ENCODE measurements at regions not wholly inside any gene's neighbourhood (a gene's known extent, or its start where the extent isn't known, plus 50 kb on each side); places are given as distances from the start of the nearest gene placed in this dataset.

- CTCF ChIA-PET, result no interaction called here
- no TSS peak for BruUV-seq (replicated peaks)
Measured at GRCh38 chr6:163835439-163836171, 421.1 kb downstream of the QKI start.

GRCh38 chr6:163834226-163834970, 419.9 kb downstream of the QKI start:
- no peak overlapping the region for H3K27ac Mint-ChIP-seq (ENCODE audit: low read depth, unreplicated experiment)
- TF ChIP-seq, protein P1, sequence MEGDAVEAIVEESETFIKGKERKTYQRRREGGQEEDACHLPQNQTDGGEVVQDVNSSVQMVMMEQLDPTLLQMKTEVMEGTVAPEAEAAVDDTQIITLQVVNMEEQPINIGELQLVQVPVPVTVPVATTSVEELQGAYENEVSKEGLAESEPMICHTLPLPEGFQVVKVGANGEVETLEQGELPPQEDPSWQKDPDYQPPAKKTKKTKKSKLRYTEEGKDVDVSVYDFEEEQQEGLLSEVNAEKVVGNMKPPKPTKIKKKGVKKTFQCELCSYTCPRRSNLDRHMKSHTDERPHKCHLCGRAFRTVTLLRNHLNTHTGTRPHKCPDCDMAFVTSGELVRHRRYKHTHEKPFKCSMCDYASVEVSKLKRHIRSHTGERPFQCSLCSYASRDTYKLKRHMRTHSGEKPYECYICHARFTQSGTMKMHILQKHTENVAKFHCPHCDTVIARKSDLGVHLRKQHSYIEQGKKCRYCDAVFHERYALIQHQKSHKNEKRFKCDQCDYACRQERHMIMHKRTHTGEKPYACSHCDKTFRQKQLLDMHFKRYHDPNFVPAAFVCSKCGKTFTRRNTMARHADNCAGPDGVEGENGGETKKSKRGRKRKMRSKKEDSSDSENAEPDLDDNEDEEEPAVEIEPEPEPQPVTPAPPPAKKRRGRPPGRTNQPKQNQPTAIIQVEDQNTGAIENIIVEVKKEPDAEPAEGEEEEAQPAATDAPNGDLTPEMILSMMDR (IDR thresholded peaks at IDR 0.05; ENCODE audit: unreplicated experiment), result no peak

More at GRCh38 chr6:163835439-163836171, 421.1 kb downstream of the QKI start:
- H3K27ac Mint-ChIP-seq (ENCODE audit: low read depth, unreplicated experiment), result no peak overlapping the region
- DNase-seq (ENCODE audit: unreplicated experiment), result no peak
- intact Hi-C loops (cut with micrococcal nuclease), result no loop called here
- no peak overlapping the region for H3K4me3 Mint-ChIP-seq (ENCODE audit: unreplicated experiment)
- no peaks in the 10 kb centered on the region for H3K4me1 Mint-ChIP-seq (ENCODE audit: insufficient read depth, unreplicated experiment)
- no peaks in the 10 kb centered on the region for H3K9me3 Mint-ChIP-seq (ENCODE audit: unreplicated experiment)
- no peaks in the 10 kb centered on the region for H3K36me3 Mint-ChIP-seq (ENCODE audit: insufficient read depth, unreplicated experiment)
- no peaks in the 10 kb centered on the region for H3K27me3 Mint-ChIP-seq (ENCODE audit: insufficient read depth, unreplicated experiment)
- POLR2A ChIA-PET, result no interaction called here
- TF ChIP-seq, protein P1 (IDR thresholded peaks at IDR 0.05; ENCODE audit: unreplicated experiment), result no peak

DNA sequence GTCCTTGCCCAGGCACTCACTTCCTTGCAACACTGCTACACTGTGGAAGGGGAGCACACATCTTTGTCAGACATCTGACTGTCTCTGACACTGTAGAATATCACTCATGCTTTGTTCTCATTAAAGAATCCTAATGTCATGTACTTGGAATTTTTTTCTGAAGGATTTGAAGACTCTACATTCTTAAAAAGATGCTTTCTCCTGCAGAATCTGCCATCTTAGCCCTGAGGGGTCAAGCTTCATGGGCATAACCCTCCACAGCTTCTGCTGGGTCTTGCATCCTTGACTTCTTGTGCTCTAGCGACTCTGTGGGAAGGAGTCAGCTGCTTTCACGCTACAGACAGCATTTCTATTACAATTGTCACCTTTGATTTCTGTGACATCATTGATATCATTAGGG, 417.2 kb downstream of the QKI start:
- no TSS peak for BruUV-seq (replicated peaks)
- Mint-ChIP-seq H3K4me1 (ENCODE audit: insufficient read depth, unreplicated experiment) (peaks cover 3% of the 10 kb centered on the region), H3K36me3 (ENCODE audit: insufficient read depth, unreplicated experiment) (no peaks in the 10 kb centered on the region), H3K9me3 (ENCODE audit: unreplicated experiment) (no peaks in the 10 kb centered on the region), H3K27me3 (ENCODE audit: insufficient read depth, unreplicated experiment) (no peaks in the 10 kb centered on the region), H3K27ac (ENCODE audit: low read depth, unreplicated experiment) (no peak overlapping the region), H3K4me3 (ENCODE audit: unreplicated experiment) (no peak overlapping the region)
- ChIA-PET CTCF (no interaction called here), POLR2A (no interaction called here)
- TF ChIP-seq, protein P1 (IDR thresholded peaks at IDR 0.05; ENCODE audit: unreplicated experiment), result no peak
- intact Hi-C loops (cut with micrococcal nuclease), result no loop called here
- no peak for DNase-seq (ENCODE audit: unreplicated experiment)

More at GRCh38 chr6:163834226-163834970, 419.9 kb downstream of the QKI start:
- intact Hi-C loops (cut with micrococcal nuclease), result no loop called here
- ChIA-PET POLR2A (interaction anchor here (1.5 kb wide), 1 partner anchor 9 kb away, joined by 3 read pairs; no protein-coding TSS in a partner anchor), CTCF (no interaction called here)
- DNase-seq (ENCODE audit: unreplicated experiment), result no peak
- H3K4me1 Mint-ChIP-seq (ENCODE audit: insufficient read depth, unreplicated experiment), result no peaks in the 10 kb centered on the region
- no peaks in the 10 kb centered on the region for H3K9me3 Mint-ChIP-seq (ENCODE audit: unreplicated experiment)
- no peak overlapping the region for H3K4me3 Mint-ChIP-seq (ENCODE audit: unreplicated experiment)
- H3K36me3 Mint-ChIP-seq (ENCODE audit: insufficient read depth, unreplicated experiment), result no peaks in the 10 kb centered on the region
- BruUV-seq (replicated peaks), result no TSS peak
- H3K27me3 Mint-ChIP-seq (ENCODE audit: insufficient read depth, unreplicated experiment), result no peaks in the 10 kb centered on the region

DNA sequence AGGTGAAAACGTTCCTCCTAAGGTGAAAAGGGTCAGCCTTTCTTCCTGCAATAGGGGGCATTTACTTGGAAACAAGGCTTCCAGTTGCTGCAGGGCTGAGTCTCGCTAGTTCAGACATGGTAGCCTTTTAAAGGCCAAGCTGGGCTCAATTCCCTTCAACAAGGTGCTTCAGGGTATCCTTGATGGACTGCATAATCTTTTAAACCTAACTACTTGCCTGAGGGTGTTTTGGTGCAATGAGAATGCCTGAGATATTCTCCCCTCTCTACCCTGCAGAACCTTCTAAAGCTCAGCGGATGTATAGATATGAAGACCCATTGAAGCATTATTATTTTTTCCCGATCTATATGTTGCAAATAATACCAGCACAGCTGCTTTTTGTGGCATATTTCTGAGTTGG, 416.1 kb downstream of the QKI start:
- DNase-seq (ENCODE audit: unreplicated experiment), result no peak
- Mint-ChIP-seq H3K27me3 (ENCODE audit: insufficient read depth, unreplicated experiment) (no peaks in the 10 kb centered on the region), H3K36me3 (ENCODE audit: insufficient read depth, unreplicated experiment) (no peaks in the 10 kb centered on the region), H3K4me1 (ENCODE audit: insufficient read depth, unreplicated experiment) (peaks cover 9% of the 10 kb centered on the region), H3K27ac (ENCODE audit: low read depth, unreplicated experiment) (no peak overlapping the region), H3K4me3 (ENCODE audit: unreplicated experiment) (no peak overlapping the region), H3K9me3 (ENCODE audit: unreplicated experiment) (no peaks in the 10 kb centered on the region)
- no TSS peak for BruUV-seq (replicated peaks)
- intact Hi-C loops (cut with micrococcal nuclease), result no loop called here
- ChIA-PET POLR2A (no interaction called here), CTCF (interaction anchor here (0.5 to 0.7 kb wide), 3 partner anchors 21 to 1061 kb away, joined by 3 to 4 read pairs (median 3); no protein-coding TSS in a partner anchor)
- TF ChIP-seq, protein P1 (IDR thresholded peaks at IDR 0.05; ENCODE audit: unreplicated experiment), result no peak
